ENCODE measurements at regions not wholly inside any gene's neighbourhood (a gene's known extent, or its start where the extent isn't known, plus 50 kb on each side); places are given as distances from the start of the nearest gene placed in this dataset.

DNA sequence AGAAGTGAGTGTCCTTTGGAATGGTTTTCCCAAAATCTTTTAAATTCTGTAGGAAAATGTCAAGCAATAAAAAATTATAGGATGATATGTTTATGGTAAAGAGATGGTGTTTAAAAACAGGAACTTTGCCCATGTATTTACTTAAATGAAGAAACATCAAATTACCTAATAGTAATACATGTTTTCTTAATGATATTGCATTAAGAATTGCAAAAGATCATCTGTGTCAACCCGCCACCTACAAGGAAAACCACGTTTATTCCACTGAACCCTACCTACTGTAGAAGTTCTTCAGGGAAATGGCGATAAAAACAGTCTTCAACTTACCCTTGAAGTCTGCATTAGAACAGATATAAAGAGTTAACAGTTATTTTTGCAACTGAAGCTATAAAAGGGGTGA lies 67.2 kb upstream of the NDP start:
- no peak for DNase-seq

DNA sequence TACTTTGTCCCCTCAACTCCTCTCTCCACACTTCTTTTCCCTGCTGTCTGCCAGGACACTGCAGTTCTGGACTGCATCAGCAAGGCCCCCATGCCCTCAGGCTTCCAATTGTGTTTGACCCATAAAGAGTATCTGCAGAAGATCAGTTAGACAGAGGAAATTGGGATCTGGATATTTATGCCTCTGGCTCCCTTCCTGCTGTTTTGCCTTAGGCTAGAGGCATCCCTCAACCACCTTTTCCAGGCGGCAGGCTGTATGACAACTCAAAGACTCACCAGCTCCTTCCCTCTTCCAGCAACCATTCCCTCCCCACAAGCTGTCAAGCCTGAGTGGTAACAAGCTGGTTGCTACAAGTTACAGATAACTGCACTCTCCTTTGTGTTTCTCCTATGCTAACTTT lies 66.4 kb upstream of the NDP start:
- no peak for DNase-seq

DNA sequence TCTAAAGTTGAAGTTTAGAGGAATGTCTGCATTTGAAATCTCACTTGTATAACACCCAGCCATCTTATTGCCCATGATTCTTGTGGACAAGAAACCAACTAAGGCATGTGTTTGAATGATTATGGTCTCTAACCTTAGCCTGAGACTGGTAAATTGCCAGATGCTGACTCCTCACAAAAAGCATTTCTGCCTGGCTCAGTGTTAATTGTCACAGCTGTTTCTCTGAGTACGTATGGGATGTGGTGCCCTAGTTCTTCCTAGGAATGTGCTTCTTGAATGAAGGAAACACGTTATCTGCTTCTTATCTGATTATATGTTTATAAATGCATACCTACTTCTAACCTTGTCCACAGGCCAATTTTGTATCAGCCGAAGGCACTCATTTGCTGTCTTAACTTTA lies 63.1 kb upstream of the NDP start:
- DNase-seq = no peak

DNA sequence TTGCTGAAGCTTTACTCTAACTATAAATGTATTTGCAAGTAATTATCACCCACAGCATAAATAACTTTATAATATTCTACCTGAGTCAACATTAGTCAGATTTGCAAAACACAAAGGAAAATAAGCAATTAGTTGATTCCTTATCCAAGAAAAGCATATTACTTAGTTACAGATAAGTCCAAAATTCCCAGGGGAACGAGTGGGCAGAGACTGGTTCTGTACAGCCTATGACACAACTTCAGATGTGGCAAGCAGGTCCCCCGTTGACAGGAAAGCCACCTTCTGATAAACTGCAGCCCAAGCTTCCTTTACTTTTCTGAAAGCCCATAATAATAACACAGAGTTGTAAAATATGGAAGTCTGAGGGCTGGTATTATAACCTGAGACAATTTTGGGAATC lies 62.4 kb upstream of the NDP start:
- no peak for DNase-seq

DNA sequence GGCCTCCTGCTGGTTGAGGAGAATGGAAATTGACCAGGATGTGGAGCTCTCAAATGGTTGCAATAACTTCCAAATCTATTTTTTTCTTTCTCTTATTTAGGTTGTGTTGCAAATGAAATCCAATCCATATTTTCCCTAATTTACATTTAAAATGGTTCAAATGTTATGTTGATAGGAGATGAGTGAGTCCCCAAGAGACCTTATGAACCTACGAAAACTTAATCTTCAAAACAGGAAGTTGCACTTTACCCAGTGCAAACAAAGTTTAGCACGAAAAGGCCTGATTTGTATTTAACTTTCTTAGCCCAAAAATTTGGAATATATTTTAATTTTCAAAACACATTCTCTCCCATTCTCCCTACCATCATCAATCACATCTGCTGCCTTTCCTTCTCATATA lies 59.3 kb upstream of the NDP start:
- no peak for DNase-seq

- no peak for DNase-seq
These were observed 52.4 kb upstream of the NDP start for GRCh38 chrX:44025555-44025954.

All from hematopoietic multipotent progenitor cell treated with erythropoietin and hydrocortisone succinate and interleukin-3 and kit ligand, for 4 days (in vitro differentiated cells).